K562 (cell line): ENCODE measurements at regions not wholly inside any gene's neighbourhood (a gene's known extent, or its start where the extent isn't known, plus 50 kb on each side); places are given as distances from the start of the nearest gene placed in this dataset.

Experiments used
- ATAC-seq: fragments of 200-7000 bp; cut with Tn5 transposase; 3 replicates; pipeline ENCODE4 v1.9.1; 2020; ENCODE audit warnings: moderate library complexity
- BruUV-seq: library from RNA; stranded (reverse); fragments of 400-500 nt; replicated peaks from 2 replicates; lab custom pipeline; 2021; lab: Mats Ljungman, UMichigan
- CTCF ChIA-PET: fragments of 300-600 bp; formaldehyde crosslinking; extraction: SDS; loops from one replicate; lab custom pipeline; 2021; ENCODE audit warnings: low intra/inter-chr PET ratio; lab: Yijun Ruan, JAX
- POLR2A ChIA-PET: fragments of 300-600, 350-650 bp; sonication (Branson Sonifier 250); formaldehyde crosslinking; extraction: SDS; loops from one replicate; lab custom pipeline; 2021; ENCODE audit warnings: antibody characterized with exemption, inconsistent platforms; lab: Yijun Ruan, JAX
- DNase-seq, 4 experiments: peaks; one replicate each; pipeline versions ENCODE4 v3.0.0 to v3.0.0-alpha.2; 2011 to 2018; ENCODE audit warnings: low spot score in 3 of 4, mixed read lengths in 3 of 4; ENCODE audit errors: extremely low read depth in 1 of 4
- FAIRE-seq: peaks from 2 replicates; lab custom pipeline; 2011; peaks lifted over from hg19 to GRCh38; lab: Jason Lieb, UNC
- H2AFZ ChIP-seq: 2 replicates; pipeline ENCODE4 v1.6.0; 2011; ENCODE audit warnings: low read depth, low read length, control low read depth, inconsistent platforms
- H3K27ac ChIP-seq: fragments of 200-600 bp; 3 replicates; pipeline ENCODE4 v1.8.0; 2011; ENCODE audit warnings: low read depth, mild to moderate bottlenecking, control low read depth, inconsistent platforms, low read length, moderate library complexity, mixed read lengths; ENCODE audit errors: extremely low read depth
- H3K27me3 ChIP-seq, 2 experiments: fragments of 300-600 bp in 1 of 2; 2 replicates in 1 of 2; 3 replicates in 1 of 2; pipeline versions ENCODE4 v1.6.0 to v1.8.0; 2011; ENCODE audit warnings: inconsistent platforms in 2 of 2, low read length in 2 of 2, mild to moderate bottlenecking in 1 of 2, mixed read lengths in 1 of 2, moderate library complexity in 1 of 2; ENCODE audit not compliant: control insufficient read depth in 2 of 2, insufficient read depth in 2 of 2
- H3K36me3 ChIP-seq: fragments of 300-600 bp; 3 replicates; pipeline ENCODE4 v1.8.0; 2011; ENCODE audit warnings: mild to moderate bottlenecking, low read length, inconsistent platforms; ENCODE audit not compliant: control insufficient read depth, insufficient read depth
- H3K4me1 ChIP-seq, 2 experiments: fragments of 200-600 bp in 1 of 2; replicated peaks in 1 of 2; 2 replicates in 1 of 2; 3 replicates in 1 of 2; pipeline versions ENCODE4 v1.5.1 to v1.8.0; 2011; ENCODE audit warnings: inconsistent platforms in 2 of 2, low read length in 2 of 2, mild to moderate bottlenecking in 1 of 2, mixed read lengths in 1 of 2, moderate library complexity in 1 of 2; ENCODE audit not compliant: control insufficient read depth in 2 of 2, insufficient read depth in 2 of 2
- H3K4me2 ChIP-seq: 2 replicates; pipeline ENCODE4 v1.6.1; 2011; ENCODE audit warnings: low read length, control low read depth, inconsistent platforms, mixed read lengths; ENCODE audit not compliant: insufficient read depth
- H3K4me3 ChIP-seq: fragments of 200-600 bp; sonication (generic), shearing (Covaris generic); 2 replicates; pipeline ENCODE4 v1.5.1; 2016; ENCODE audit warnings: control low read depth, inconsistent platforms
- H3K79me2 ChIP-seq: fragments of 200-600 bp; 3 replicates; pipeline ENCODE4 v1.8.0; 2011; ENCODE audit warnings: low read length, inconsistent platforms; ENCODE audit not compliant: control insufficient read depth, insufficient read depth
- H3K9ac ChIP-seq, 2 experiments: 2 replicates each; pipeline versions ENCODE4 v1.6.0 to v1.6.1; 2011; ENCODE audit warnings: low read depth in 2 of 2, low read length in 2 of 2, control low read depth in 1 of 2, inconsistent platforms in 1 of 2, mild to moderate bottlenecking in 1 of 2, mixed read lengths in 1 of 2; ENCODE audit not compliant: insufficient read depth in 1 of 2
- H3K9me1 ChIP-seq: one replicate; pipeline ENCODE4 v1.6.0; 2011; ENCODE audit warnings: inconsistent platforms, mild to moderate bottlenecking, low read length, moderate library complexity; ENCODE audit not compliant: control insufficient read depth, insufficient read depth
- H3K9me3 ChIP-seq: replicated peaks from 2 replicates; pipeline ENCODE4 v1.5.1; 2011; ENCODE audit warnings: low read depth, low read length, inconsistent platforms; ENCODE audit not compliant: control insufficient read depth, insufficient read depth
- H4K20me1 ChIP-seq: replicated peaks from 2 replicates; pipeline ENCODE4 v1.6.1; 2011; ENCODE audit warnings: low read length, inconsistent platforms, mixed read lengths; ENCODE audit not compliant: control insufficient read depth, insufficient read depth
- ILK ChIP-seq: fragments of 450-650 bp; IDR thresholded peaks from 2 replicates; pipeline ENCODE4 v1.6.1; 2016; ENCODE audit warnings: missing genetic modification characterization, low read depth, mild to moderate bottlenecking, missing compliant biosample characterization, moderate library complexity, borderline replicate concordance
- NUFIP1 ChIP-seq: fragments of 450-650 bp; IDR thresholded peaks from 2 replicates; pipeline ENCODE4 v1.6.1; 2018; ENCODE audit not compliant: partially characterized antibody
- RAD21 ChIP-seq, 2 experiments: fragments of 250-450 bp in 1 of 2; fragments of 450-650 bp in 1 of 2; sonication (Bioruptor Pico) in 1 of 2; formaldehyde crosslinking in 1 of 2; IDR thresholded peaks in 1 of 2; conservative IDR thresholded peaks in 1 of 2; 2 replicates each; pipeline versions ENCODE4 v1.4.0 to v1.8.0; 2020 to 2022; ENCODE audit warnings: mild to moderate bottlenecking in 2 of 2, moderate library complexity in 1 of 2
- SMC3 ChIP-seq: conservative IDR thresholded peaks from 2 replicates; pipeline ENCODE4 v1.6.1; 2011; ENCODE audit warnings: low read depth, low read length, improper control_type of control experiment; ENCODE audit not compliant: insufficient read depth
- WGBS: fragments of 100-300 bp; shearing (Covaris generic); methylation state at CpG from one replicate; pipeline ENCODE4 v1.1.6; 2016; ENCODE audit warnings: low coverage, mixed read lengths; ENCODE audit not compliant: insufficient coverage; ENCODE audit errors: missing lambda C conversion rate; 5-methylcytosine and 5-hydroxymethylcytosine counted together
- in situ Hi-C: fragments of 300-500 bp; cut with MboI; formaldehyde crosslinking; loops from 4 replicates; pipeline ENCODE4 v1.15.0; 2018; ENCODE audit warnings: inconsistent platforms, mixed read lengths
- intact Hi-C: fragments of 100-400 bp; cut with micrococcal nuclease; formaldehyde crosslinking; loops from 2 replicates; pipeline ENCODE4 v1.14.2; 2022
- TF ChIP-seq, protein P1 (sequence below), 2 experiments: fragments of 450-650 bp; formaldehyde crosslinking in 1 of 2; IDR thresholded peaks; 2 replicates each; pipeline versions ENCODE4 v1.4.0 to v1.6.1; 2014 to 2020; ENCODE audit warnings: mild to moderate bottlenecking in 2 of 2, borderline replicate concordance in 1 of 2, low read depth in 1 of 2
- TF ChIP-seq, protein P2 (sequence below), 3 experiments: IDR thresholded peaks in 2 of 3; conservative IDR thresholded peaks in 1 of 3; 2 replicates each; pipeline ENCODE4 v1.5.1; 2011 to 2012; ENCODE audit warnings: low read length in 3 of 3, mild to moderate bottlenecking in 3 of 3, control low read depth in 2 of 3, improper control_type of control experiment in 1 of 3, inconsistent platforms in 1 of 3, low read depth in 1 of 3, mixed read lengths in 1 of 3, moderate library complexity in 1 of 3; ENCODE audit not compliant: insufficient read depth in 2 of 3
- TF ChIP-seq, protein P3 (sequence below): fragments of 450-650 bp; formaldehyde crosslinking; IDR thresholded peaks from 2 replicates; pipeline ENCODE4 v1.4.0; 2020; ENCODE audit warnings: mild to moderate bottlenecking, moderate library complexity

DNA sequence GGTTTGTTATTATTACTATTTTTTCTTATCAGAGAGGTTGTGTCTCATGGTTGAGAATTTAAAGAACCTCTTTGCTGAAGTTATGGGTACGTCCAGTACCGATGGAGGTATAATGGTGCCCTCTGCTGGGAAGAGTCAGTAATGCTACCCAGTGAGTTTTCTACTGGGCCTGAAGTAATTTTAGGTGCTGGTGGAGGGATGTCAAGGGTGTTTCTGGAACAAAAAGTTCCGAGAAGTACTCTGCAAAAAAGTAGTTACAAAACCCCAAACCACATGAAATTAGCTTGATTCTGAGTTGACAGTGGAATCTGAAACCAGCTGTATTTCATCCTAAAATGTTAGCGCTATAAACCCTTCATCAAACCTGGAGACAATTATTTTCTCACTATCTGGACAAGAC is 102.5 kb upstream of the MID1 start:
- H3K4me3 ChIP-seq: no peak overlapping the region
- H3K79me2 ChIP-seq: no peaks in the 10 kb centered on the region
- no peaks in the 10 kb centered on the region for H3K36me3 ChIP-seq
- no peaks in the 10 kb centered on the region for H3K9me3 ChIP-seq
- BruUV-seq: no TSS peak
- H4K20me1 ChIP-seq: no peaks in the 10 kb centered on the region
- H3K27ac ChIP-seq: no peak overlapping the region
- no peaks in the 10 kb centered on the region for H3K27me3 ChIP-seq
- CTCF ChIA-PET: interaction anchor here (1.5 kb wide), 1 partner anchor 532 kb away, joined by 10 read pairs; no protein-coding TSS in a partner anchor
- H3K4me1 ChIP-seq: no peaks in the 10 kb centered on the region
- FAIRE-seq (peak; percentile 79), DNase-seq (peak; percentile 47 to 57 (median 50)), ATAC-seq (peak; percentile 86)
- WGBS: 3% methylated on average over 4 of the region's 4 CpGs
- intact Hi-C loops: loop anchor here (2.0 kb wide), 2 partner anchors 534 to 588 kb away; no protein-coding TSS in a partner anchor
- H3K4me2 ChIP-seq: no peak overlapping the region
- in situ Hi-C loops: no loop called here
- TF ChIP-seq, protein P1, sequence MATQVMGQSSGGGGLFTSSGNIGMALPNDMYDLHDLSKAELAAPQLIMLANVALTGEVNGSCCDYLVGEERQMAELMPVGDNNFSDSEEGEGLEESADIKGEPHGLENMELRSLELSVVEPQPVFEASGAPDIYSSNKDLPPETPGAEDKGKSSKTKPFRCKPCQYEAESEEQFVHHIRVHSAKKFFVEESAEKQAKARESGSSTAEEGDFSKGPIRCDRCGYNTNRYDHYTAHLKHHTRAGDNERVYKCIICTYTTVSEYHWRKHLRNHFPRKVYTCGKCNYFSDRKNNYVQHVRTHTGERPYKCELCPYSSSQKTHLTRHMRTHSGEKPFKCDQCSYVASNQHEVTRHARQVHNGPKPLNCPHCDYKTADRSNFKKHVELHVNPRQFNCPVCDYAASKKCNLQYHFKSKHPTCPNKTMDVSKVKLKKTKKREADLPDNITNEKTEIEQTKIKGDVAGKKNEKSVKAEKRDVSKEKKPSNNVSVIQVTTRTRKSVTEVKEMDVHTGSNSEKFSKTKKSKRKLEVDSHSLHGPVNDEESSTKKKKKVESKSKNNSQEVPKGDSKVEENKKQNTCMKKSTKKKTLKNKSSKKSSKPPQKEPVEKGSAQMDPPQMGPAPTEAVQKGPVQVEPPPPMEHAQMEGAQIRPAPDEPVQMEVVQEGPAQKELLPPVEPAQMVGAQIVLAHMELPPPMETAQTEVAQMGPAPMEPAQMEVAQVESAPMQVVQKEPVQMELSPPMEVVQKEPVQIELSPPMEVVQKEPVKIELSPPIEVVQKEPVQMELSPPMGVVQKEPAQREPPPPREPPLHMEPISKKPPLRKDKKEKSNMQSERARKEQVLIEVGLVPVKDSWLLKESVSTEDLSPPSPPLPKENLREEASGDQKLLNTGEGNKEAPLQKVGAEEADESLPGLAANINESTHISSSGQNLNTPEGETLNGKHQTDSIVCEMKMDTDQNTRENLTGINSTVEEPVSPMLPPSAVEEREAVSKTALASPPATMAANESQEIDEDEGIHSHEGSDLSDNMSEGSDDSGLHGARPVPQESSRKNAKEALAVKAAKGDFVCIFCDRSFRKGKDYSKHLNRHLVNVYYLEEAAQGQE (IDR thresholded peaks at IDR 0.05; ENCODE audit: borderline replicate concordance): peak; percentile 45; the same call in 1 of the 2 replicates
- TF ChIP-seq, protein P1 (CRISPR knock-in tag; IDR thresholded peaks at IDR 0.05; ENCODE audit: low read depth): no peak
- TF ChIP-seq, protein P2, sequence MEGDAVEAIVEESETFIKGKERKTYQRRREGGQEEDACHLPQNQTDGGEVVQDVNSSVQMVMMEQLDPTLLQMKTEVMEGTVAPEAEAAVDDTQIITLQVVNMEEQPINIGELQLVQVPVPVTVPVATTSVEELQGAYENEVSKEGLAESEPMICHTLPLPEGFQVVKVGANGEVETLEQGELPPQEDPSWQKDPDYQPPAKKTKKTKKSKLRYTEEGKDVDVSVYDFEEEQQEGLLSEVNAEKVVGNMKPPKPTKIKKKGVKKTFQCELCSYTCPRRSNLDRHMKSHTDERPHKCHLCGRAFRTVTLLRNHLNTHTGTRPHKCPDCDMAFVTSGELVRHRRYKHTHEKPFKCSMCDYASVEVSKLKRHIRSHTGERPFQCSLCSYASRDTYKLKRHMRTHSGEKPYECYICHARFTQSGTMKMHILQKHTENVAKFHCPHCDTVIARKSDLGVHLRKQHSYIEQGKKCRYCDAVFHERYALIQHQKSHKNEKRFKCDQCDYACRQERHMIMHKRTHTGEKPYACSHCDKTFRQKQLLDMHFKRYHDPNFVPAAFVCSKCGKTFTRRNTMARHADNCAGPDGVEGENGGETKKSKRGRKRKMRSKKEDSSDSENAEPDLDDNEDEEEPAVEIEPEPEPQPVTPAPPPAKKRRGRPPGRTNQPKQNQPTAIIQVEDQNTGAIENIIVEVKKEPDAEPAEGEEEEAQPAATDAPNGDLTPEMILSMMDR (IDR thresholded peaks at IDR 0.05 in 2 of 3, conservative IDR thresholded peaks at IDR 0.05 in 1 of 3; ENCODE audit: insufficient read depth in 2 of 3, low read depth in 1 of 3, low read length in 3 of 3): peak; percentile 54 to 68 (median 64)
- TF ChIP-seq NUFIP1: no peak
- TF ChIP-seq SMC3: peak; percentile 40; the same call in 1 of the 2 replicates
- TF ChIP-seq, protein P3, sequence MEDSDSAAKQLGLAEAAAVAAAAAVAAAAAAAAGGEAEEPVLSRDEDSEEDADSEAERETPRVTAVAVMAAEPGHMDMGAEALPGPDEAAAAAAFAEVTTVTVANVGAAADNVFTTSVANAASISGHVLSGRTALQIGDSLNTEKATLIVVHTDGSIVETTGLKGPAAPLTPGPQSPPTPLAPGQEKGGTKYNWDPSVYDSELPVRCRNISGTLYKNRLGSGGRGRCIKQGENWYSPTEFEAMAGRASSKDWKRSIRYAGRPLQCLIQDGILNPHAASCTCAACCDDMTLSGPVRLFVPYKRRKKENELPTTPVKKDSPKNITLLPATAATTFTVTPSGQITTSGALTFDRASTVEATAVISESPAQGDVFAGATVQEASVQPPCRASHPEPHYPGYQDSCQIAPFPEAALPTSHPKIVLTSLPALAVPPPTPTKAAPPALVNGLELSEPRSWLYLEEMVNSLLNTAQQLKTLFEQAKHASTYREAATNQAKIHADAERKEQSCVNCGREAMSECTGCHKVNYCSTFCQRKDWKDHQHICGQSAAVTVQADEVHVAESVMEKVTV (CRISPR knock-in tag): peak; percentile 40; the same call in 1 of the 2 replicates
- peak; percentile 50 to 66 for TF ChIP-seq RAD21 (CRISPR knock-in tag; conservative IDR thresholded peaks at IDR 0.05 in 1 of 2, IDR thresholded peaks at IDR 0.05 in 1 of 2)
- TF ChIP-seq ILK: no peak
- H2AFZ ChIP-seq: no peak overlapping the region
- no peak overlapping the region for H3K9ac ChIP-seq
- POLR2A ChIA-PET: no interaction called here
- no peaks in the 10 kb centered on the region for H3K9me1 ChIP-seq
